GM23248 (cell line): ENCODE measurements at regions not wholly inside any gene's neighbourhood (a gene's known extent, or its start where the extent isn't known, plus 50 kb on each side); places are given as distances from the start of the nearest gene placed in this dataset.

ENCODE experiments used
- DNase-seq: peaks from one replicate; pipeline ENCODE4 v3.0.0-alpha.2; 2015
- H2AFZ ChIP-seq: fragments of 200-600 bp; sonication (generic); 2 replicates; pipeline ENCODE4 v1.6.1; 2016; ENCODE audit warnings: antibody characterized with exemption
- H3F3A ChIP-seq: fragments of 200-600 bp; sonication (generic); 2 replicates; pipeline ENCODE4 v1.6.1; 2016; ENCODE audit warnings: mild to moderate bottlenecking, antibody characterized with exemption, mixed run types; ENCODE audit not compliant: insufficient read depth
- H3K27ac ChIP-seq: fragments of 200-600 bp; sonication (generic); 2 replicates; pipeline ENCODE4 v1.5.1; 2016; ENCODE audit warnings: mild to moderate bottlenecking
- H3K27me3 ChIP-seq: fragments of 200-600 bp; sonication (generic); replicated peaks from 2 replicates; pipeline ENCODE4 v1.6.1; 2016; ENCODE audit warnings: mild to moderate bottlenecking; ENCODE audit not compliant: insufficient read depth
- H3K36me3 ChIP-seq: fragments of 200-600 bp; sonication (generic); 2 replicates; pipeline ENCODE4 v1.6.1; 2016; ENCODE audit warnings: low read depth, mild to moderate bottlenecking
- H3K4me1 ChIP-seq: fragments of 200-600 bp; sonication (generic); 2 replicates; pipeline ENCODE4 v1.6.1; 2016; ENCODE audit warnings: mild to moderate bottlenecking; ENCODE audit not compliant: insufficient read depth
- H3K4me2 ChIP-seq: fragments of 200-600 bp; sonication (generic); one replicate; pipeline ENCODE4 v1.6.1; 2016; ENCODE audit warnings: mild to moderate bottlenecking; ENCODE audit not compliant: unreplicated experiment
- H3K4me3 ChIP-seq: fragments of 200-600 bp; sonication (generic); 2 replicates; pipeline ENCODE4 v1.5.1; 2016; ENCODE audit warnings: mild to moderate bottlenecking
- H3K79me2 ChIP-seq: fragments of 200-600 bp; sonication (generic); 2 replicates; pipeline ENCODE4 v1.6.1; 2016; ENCODE audit warnings: mild to moderate bottlenecking; ENCODE audit not compliant: insufficient read depth
- H3K9ac ChIP-seq: fragments of 200-600 bp; sonication (generic); 2 replicates; pipeline ENCODE4 v1.6.1; 2016; ENCODE audit warnings: mild to moderate bottlenecking
- H3K9me2 ChIP-seq: fragments of 200-600 bp; sonication (generic); 2 replicates; pipeline ENCODE4 v1.6.1; 2016; ENCODE audit warnings: mixed run types, mild to moderate bottlenecking, moderate library complexity; ENCODE audit not compliant: insufficient read depth
- H3K9me3 ChIP-seq: fragments of 200-600 bp; sonication (generic); one replicate; pipeline ENCODE4 v1.6.1; 2017; ENCODE audit warnings: low read depth
- H4K20me1 ChIP-seq: fragments of 200-600 bp; sonication (generic); 2 replicates; pipeline ENCODE4 v1.6.0; 2016; ENCODE audit not compliant: insufficient read depth
- EZH2 ChIP-seq: fragments of 200-600 bp; sonication (generic); IDR thresholded peaks from 2 replicates; pipeline ENCODE4 v1.6.1; 2018; ENCODE audit warnings: antibody characterized with exemption, mild to moderate bottlenecking; ENCODE audit not compliant: insufficient read depth, poor library complexity, severe bottlenecking
- EZH2phosphoT487 ChIP-seq: fragments of 200-600 bp; sonication (generic); IDR thresholded peaks from 2 replicates; pipeline ENCODE4 v1.6.1; 2018; ENCODE audit warnings: antibody characterized with exemption, moderate library complexity, mild to moderate bottlenecking, low read depth; ENCODE audit not compliant: insufficient read depth
- WGBS, 2 experiments: methylation state at CpG; one replicate each; pipeline ENCODE4 v1.1.6; 2015 to 2017; ENCODE audit warnings: low lambda C conversion rate in 2 of 2, low coverage in 1 of 2; ENCODE audit errors: missing lambda C conversion rate in 2 of 2; 5-methylcytosine and 5-hydroxymethylcytosine counted together
- in situ Hi-C: fragments of 300-500 bp; cut with MboI; formaldehyde crosslinking; loops from 2 replicates; pipeline ENCODE4 v1.15.0; 2020

GRCh38 chrX:30982467-30982866 lies 89.4 kb downstream of the FTHL17 start:
- Histone ChIP-seq H3K4me2 (no peak overlapping the region), H3F3A (no peaks in the 10 kb centered on the region), H3K9me3 (no peaks in the 10 kb centered on the region), H3K27me3 (no peaks in the 10 kb centered on the region), H3K4me3 (no peak overlapping the region), H3K4me1 (no peaks in the 10 kb centered on the region), H3K9me2 (no peaks in the 10 kb centered on the region), H4K20me1 (no peaks in the 10 kb centered on the region), H3K9ac (no peak overlapping the region), H3K36me3 (no peaks in the 10 kb centered on the region), H2AFZ (no peak overlapping the region), H3K79me2 (no peaks in the 10 kb centered on the region), H3K27ac (no peak overlapping the region)
- in situ Hi-C loops = no loop called here
- TF ChIP-seq EZH2phosphoT487 (no peak), EZH2 (no peak)
- 59 to 60% methylated on average over 3 of the region's 3 CpGs for WGBS, 2 experiments
- no peak for DNase-seq

GRCh38 chrX:30981968-30982367 lies 89.9 kb downstream of the FTHL17 start:
- H3K9ac ChIP-seq = no peak overlapping the region
- no peak overlapping the region for H3K4me2 ChIP-seq
- H3K36me3 ChIP-seq = no peaks in the 10 kb centered on the region
- H2AFZ ChIP-seq = no peak overlapping the region
- H3F3A ChIP-seq = no peaks in the 10 kb centered on the region
- no peak overlapping the region for H3K4me3 ChIP-seq
- H4K20me1 ChIP-seq = no peaks in the 10 kb centered on the region
- H3K27ac ChIP-seq = no peak overlapping the region
- H3K9me2 ChIP-seq = no peaks in the 10 kb centered on the region
- no peaks in the 10 kb centered on the region for H3K9me3 ChIP-seq
- no peaks in the 10 kb centered on the region for H3K4me1 ChIP-seq
- in situ Hi-C loops = no loop called here
- WGBS, 2 experiments = 58 to 62% methylated on average over 2 of the region's 2 CpGs
- no peak for DNase-seq
- TF ChIP-seq EZH2phosphoT487 (no peak), EZH2 (no peak)
- no peaks in the 10 kb centered on the region for H3K27me3 ChIP-seq
- H3K79me2 ChIP-seq = no peaks in the 10 kb centered on the region

GRCh38 chrX:30979271-30979670 lies 90.2 kb upstream of the TAB3 start:
- WGBS, 2 experiments = 36 to 43% methylated on average over 1 of the region's 1 CpG
- no peaks in the 10 kb centered on the region for H3K9me3 ChIP-seq
- no peak overlapping the region for H3K9ac ChIP-seq
- no peak overlapping the region for H2AFZ ChIP-seq
- no peaks in the 10 kb centered on the region for H3K36me3 ChIP-seq
- TF ChIP-seq EZH2phosphoT487 = no peak
- no peak for TF ChIP-seq EZH2
- H3K9me2 ChIP-seq = no peaks in the 10 kb centered on the region
- no peaks in the 10 kb centered on the region for H3K79me2 ChIP-seq
- no peak overlapping the region for H3K27ac ChIP-seq
- DNase-seq = no peak
- H4K20me1 ChIP-seq = no peaks in the 10 kb centered on the region
- no peaks in the 10 kb centered on the region for H3K4me1 ChIP-seq
- in situ Hi-C loops = no loop called here
- H3K27me3 ChIP-seq = no peaks in the 10 kb centered on the region
- H3K4me3 ChIP-seq = no peak overlapping the region
- no peaks in the 10 kb centered on the region for H3F3A ChIP-seq
- H3K4me2 ChIP-seq = no peak overlapping the region

- Histone ChIP-seq H3K27ac (no peak overlapping the region), H3K9me2 (no peaks in the 10 kb centered on the region), H3K79me2 (no peaks in the 10 kb centered on the region), H3K4me3 (no peak overlapping the region), H3F3A (no peaks in the 10 kb centered on the region), H3K27me3 (no peaks in the 10 kb centered on the region), H3K4me1 (no peaks in the 10 kb centered on the region), H4K20me1 (no peaks in the 10 kb centered on the region), H3K36me3 (no peaks in the 10 kb centered on the region), H3K9me3 (no peaks in the 10 kb centered on the region), H3K9ac (no peak overlapping the region), H2AFZ (no peak overlapping the region), H3K4me2 (no peak overlapping the region)
- DNase-seq = no peak
- TF ChIP-seq EZH2phosphoT487 (no peak), EZH2 (no peak)
- in situ Hi-C loops = no loop called here
Observed at GRCh38 chrX:30975467-30975866, 86.4 kb upstream of the TAB3 start.

GRCh38 chrX:30973784-30974427 lies 84.9 kb upstream of the TAB3 start:
- no peak overlapping the region for H3K27ac ChIP-seq
- H2AFZ ChIP-seq = no peak overlapping the region
- H3K9ac ChIP-seq = no peak overlapping the region
- no peaks in the 10 kb centered on the region for H3K9me3 ChIP-seq
- TF ChIP-seq EZH2phosphoT487 (no peak), EZH2 (no peak)
- 48 to 52% methylated on average over 5 of the region's 5 CpGs for WGBS, 2 experiments
- H3K4me3 ChIP-seq = no peak overlapping the region
- no peaks in the 10 kb centered on the region for H3K79me2 ChIP-seq
- in situ Hi-C loops = no loop called here
- no peak for DNase-seq
- H3K9me2 ChIP-seq = no peaks in the 10 kb centered on the region
- no peaks in the 10 kb centered on the region for H3K4me1 ChIP-seq
- H3K27me3 ChIP-seq = no peaks in the 10 kb centered on the region
- H4K20me1 ChIP-seq = no peaks in the 10 kb centered on the region
- no peak overlapping the region for H3K4me2 ChIP-seq
- H3K36me3 ChIP-seq = no peaks in the 10 kb centered on the region
- H3F3A ChIP-seq = no peaks in the 10 kb centered on the region
